K562 (cell line): ENCODE measurements at regions not wholly inside any gene's neighbourhood (a gene's known extent, or its start where the extent isn't known, plus 50 kb on each side); places are given as distances from the start of the nearest gene placed in this dataset.

Experiments
- NONO ChIP-seq, 2 experiments: fragments of 200-400 bp in 1 of 2; fragments of 450-650 bp in 1 of 2; formaldehyde crosslinking in 1 of 2; IDR thresholded peaks; 2 replicates each; pipeline ENCODE4 v1.6.1; 2017; ENCODE audit warnings: low read depth in 2 of 2, mild to moderate bottlenecking in 2 of 2, moderate library complexity in 2 of 2, low read length in 1 of 2
- ZNF644 ChIP-seq: fragments of 200-800 bp; sonication (Bioruptor generic); IDR thresholded peaks from 2 replicates; pipeline ENCODE4 v1.6.1; 2016; ENCODE audit warnings: low read depth, missing genetic modification characterization, missing compliant biosample characterization
- TF ChIP-seq, protein P1 (sequence below): fragments of 450-650 bp; IDR thresholded peaks from 2 replicates; pipeline ENCODE4 v1.6.1; 2018; ENCODE audit not compliant: partially characterized antibody
- TF ChIP-seq, protein P2 (sequence below): fragments of 450-650 bp; IDR thresholded peaks from 2 replicates; pipeline ENCODE4 v1.7.0; 2016; ENCODE audit warnings: borderline replicate concordance

DNA sequence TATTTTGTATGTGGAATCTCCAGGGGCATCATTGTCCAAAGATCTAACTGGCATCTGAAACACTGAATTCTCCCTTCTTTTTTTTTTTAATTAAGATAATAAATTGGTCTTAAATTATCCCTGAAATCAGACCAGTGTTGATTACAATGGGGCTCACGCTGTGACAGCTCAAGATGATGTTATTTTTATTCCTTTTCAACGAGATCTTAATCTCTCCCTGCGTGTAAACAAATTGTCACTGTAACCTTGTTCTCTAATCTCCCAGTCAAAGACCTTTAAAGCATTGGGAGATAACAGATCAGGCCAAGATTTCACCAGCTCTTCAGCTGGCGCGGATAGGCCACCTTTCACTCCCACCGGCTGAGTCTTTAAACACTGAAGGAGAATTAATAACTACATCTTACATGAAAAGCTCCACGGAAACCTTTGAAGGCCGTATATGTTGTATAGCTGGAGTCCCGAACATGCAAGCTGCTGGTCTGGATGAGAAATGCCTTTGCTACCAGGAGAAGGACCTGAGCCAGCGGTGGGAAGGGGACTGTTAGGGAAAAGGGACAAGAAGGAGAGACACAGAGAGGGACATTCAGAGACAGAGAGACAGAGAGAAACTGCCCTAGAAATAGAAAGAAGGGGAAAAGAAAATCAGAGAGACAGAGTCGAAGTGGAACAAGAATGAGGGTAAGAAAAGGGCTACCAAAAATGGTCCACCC lies 418.8 kb upstream of the NR2F2 start (continued):
- TF ChIP-seq, protein P1, sequence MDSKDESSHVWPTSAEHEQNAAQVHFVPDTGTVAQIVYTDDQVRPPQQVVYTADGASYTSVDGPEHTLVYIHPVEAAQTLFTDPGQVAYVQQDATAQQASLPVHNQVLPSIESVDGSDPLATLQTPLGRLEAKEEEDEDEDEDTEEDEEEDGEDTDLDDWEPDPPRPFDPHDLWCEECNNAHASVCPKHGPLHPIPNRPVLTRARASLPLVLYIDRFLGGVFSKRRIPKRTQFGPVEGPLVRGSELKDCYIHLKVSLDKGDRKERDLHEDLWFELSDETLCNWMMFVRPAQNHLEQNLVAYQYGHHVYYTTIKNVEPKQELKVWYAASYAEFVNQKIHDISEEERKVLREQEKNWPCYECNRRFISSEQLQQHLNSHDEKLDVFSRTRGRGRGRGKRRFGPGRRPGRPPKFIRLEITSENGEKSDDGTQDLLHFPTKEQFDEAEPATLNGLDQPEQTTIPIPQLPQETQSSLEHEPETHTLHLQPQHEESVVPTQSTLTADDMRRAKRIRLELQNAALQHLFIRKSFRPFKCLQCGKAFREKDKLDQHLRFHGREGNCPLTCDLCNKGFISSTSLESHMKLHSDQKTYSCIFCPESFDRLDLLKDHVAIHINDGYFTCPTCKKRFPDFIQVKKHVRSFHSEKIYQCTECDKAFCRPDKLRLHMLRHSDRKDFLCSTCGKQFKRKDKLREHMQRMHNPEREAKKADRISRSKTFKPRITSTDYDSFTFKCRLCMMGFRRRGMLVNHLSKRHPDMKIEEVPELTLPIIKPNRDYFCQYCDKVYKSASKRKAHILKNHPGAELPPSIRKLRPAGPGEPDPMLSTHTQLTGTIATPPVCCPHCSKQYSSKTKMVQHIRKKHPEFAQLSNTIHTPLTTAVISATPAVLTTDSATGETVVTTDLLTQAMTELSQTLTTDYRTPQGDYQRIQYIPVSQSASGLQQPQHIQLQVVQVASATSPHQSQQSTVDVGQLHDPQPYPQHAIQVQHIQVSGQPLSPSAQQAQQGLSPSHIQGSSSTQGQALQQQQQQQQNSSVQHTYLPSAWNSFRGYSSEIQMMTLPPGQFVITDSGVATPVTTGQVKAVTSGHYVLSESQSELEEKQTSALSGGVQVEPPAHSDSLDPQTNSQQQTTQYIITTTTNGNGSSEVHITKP, result no peak
- TF ChIP-seq NONO (IDR thresholded peaks at IDR 0.05; ENCODE audit: low read depth in 2 of 2, low read length in 1 of 2) (no peak), ZNF644 (no peak)
- TF ChIP-seq, protein P2, sequence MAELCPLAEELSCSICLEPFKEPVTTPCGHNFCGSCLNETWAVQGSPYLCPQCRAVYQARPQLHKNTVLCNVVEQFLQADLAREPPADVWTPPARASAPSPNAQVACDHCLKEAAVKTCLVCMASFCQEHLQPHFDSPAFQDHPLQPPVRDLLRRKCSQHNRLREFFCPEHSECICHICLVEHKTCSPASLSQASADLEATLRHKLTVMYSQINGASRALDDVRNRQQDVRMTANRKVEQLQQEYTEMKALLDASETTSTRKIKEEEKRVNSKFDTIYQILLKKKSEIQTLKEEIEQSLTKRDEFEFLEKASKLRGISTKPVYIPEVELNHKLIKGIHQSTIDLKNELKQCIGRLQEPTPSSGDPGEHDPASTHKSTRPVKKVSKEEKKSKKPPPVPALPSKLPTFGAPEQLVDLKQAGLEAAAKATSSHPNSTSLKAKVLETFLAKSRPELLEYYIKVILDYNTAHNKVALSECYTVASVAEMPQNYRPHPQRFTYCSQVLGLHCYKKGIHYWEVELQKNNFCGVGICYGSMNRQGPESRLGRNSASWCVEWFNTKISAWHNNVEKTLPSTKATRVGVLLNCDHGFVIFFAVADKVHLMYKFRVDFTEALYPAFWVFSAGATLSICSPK, result no peak
- TF ChIP-seq, all 486 proteins: peak for 0
